Esophagus (tissue), 2 donors: ENCODE measurements at regions not wholly inside any gene's neighbourhood (a gene's known extent, or its start where the extent isn't known, plus 50 kb on each side); places are given as distances from the start of the nearest gene placed in this dataset.
A peak's percentile ranks its signal among the peaks of the same experiment; 100 is the strongest.

Experiments
- H3K27ac ChIP-seq, 2 donors: one replicate each; pipeline ENCODE4 v1.5.1; 2013; ENCODE audit warnings: low read depth in 2 of 2, mild to moderate bottlenecking in 2 of 2, inconsistent platforms in 1 of 2, low read length in 1 of 2, moderate library complexity in 1 of 2
- H3K27me3 ChIP-seq, 2 donors: one replicate each; pipeline ENCODE4 v1.6.1; 2013; ENCODE audit warnings: low read length in 2 of 2, control low read depth in 1 of 2, mild to moderate bottlenecking in 1 of 2; ENCODE audit not compliant: insufficient read depth in 2 of 2, control insufficient read depth in 1 of 2
- H3K36me3 ChIP-seq, 2 donors: one replicate each; pipeline ENCODE4 v1.6.1; 2013; ENCODE audit warnings: low read length in 1 of 2; ENCODE audit not compliant: control insufficient read depth in 2 of 2, insufficient read depth in 2 of 2
- H3K4me1 ChIP-seq, 2 donors: one replicate each; pipeline ENCODE4 v1.6.1; 2013; ENCODE audit warnings: low read length in 1 of 2; ENCODE audit not compliant: control insufficient read depth in 2 of 2, insufficient read depth in 2 of 2
- H3K4me3 ChIP-seq, 2 donors: one replicate each; pipeline ENCODE4 v1.5.1; 2013; ENCODE audit warnings: low read length in 2 of 2, mild to moderate bottlenecking in 2 of 2, low read depth in 1 of 2, moderate library complexity in 1 of 2
- H3K9me3 ChIP-seq, 2 donors: one replicate each; pipeline ENCODE4 v1.6.1; 2013; ENCODE audit warnings: mild to moderate bottlenecking in 2 of 2, low read depth in 1 of 2, low read length in 1 of 2, moderate library complexity in 1 of 2; ENCODE audit not compliant: control insufficient read depth in 2 of 2, insufficient read depth in 1 of 2
- WGBS, 2 donors: extraction: QIAGEN DNeasy Blood & Tissue Kit; methylation state at CpG; one replicate each; pipeline ENCODE4 v1.1.7; 2013; 5-methylcytosine and 5-hydroxymethylcytosine counted together
- donor health status: healthy with polysubstance abuse.
- donor health status: Bipolar disorder and iron deficiency.

- Histone ChIP-seq H3K9me3 (no peaks in the 10 kb centered on the region), H3K36me3 (no peaks in the 10 kb centered on the region), H3K27ac (peak overlapping the region in 1 of 2 donors; percentile 26), H3K4me1 (peaks cover 0 to 4% of the 10 kb centered on the region in 2 donors), H3K4me3 (no peak overlapping the region), H3K27me3 (no peaks in the 10 kb centered on the region)
- 61 to 66% methylated on average over 5 of the region's 5 CpGs for WGBS, 2 donors
These were observed 118.5 kb upstream of the ARHGAP20 start for GRCh38 chr11:110830747-110831146.

DNA sequence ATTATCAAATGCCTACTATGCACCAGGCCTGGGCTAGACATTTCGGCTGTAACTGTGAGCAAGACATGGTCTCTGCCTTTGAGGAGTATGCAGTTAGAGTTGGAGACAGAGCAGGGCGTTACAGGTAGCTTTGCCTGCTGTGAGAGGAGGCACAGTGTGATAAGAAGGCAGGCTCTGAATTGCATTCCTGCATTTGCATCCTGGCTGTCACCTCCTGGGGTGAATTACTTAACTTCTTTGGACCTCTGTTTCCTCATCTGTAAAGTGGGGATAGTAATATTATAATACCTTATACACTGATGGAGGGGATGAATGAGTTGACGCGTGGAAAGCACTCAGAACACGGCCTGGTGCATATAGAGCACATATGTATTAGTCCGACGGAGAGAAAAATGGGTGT is 118.1 kb upstream of the ARHGAP20 start:
- WGBS, 2 donors = 85 to 95% methylated on average over 7 of the region's 7 CpGs
- no peak overlapping the region for H3K4me3 ChIP-seq
- H3K4me1 ChIP-seq = peaks cover 0 to 4% of the 10 kb centered on the region in 2 donors
- H3K9me3 ChIP-seq = no peaks in the 10 kb centered on the region
- no peaks in the 10 kb centered on the region for H3K27me3 ChIP-seq
- H3K27ac ChIP-seq = no peak overlapping the region
- no peaks in the 10 kb centered on the region for H3K36me3 ChIP-seq

GRCh38 chr11:110829873-110830272 is 117.6 kb upstream of the ARHGAP20 start:
- H3K9me3 ChIP-seq = no peaks in the 10 kb centered on the region
- no peak overlapping the region for H3K27ac ChIP-seq
- no peak overlapping the region for H3K4me3 ChIP-seq
- H3K4me1 ChIP-seq = peaks cover 0 to 4% of the 10 kb centered on the region in 2 donors
- H3K27me3 ChIP-seq = no peaks in the 10 kb centered on the region
- H3K36me3 ChIP-seq = no peaks in the 10 kb centered on the region

- Histone ChIP-seq H3K36me3 (no peaks in the 10 kb centered on the region), H3K27me3 (no peaks in the 10 kb centered on the region)
- WGBS, 2 donors = 32% methylated on average over 1 of the region's 1 CpG
These were observed 115.8 kb upstream of the ARHGAP20 start for GRCh38 chr11:110828086-110828485.

GRCh38 chr11:110827276-110827675 is 115.0 kb upstream of the ARHGAP20 start:
- Histone ChIP-seq H3K36me3 (no peaks in the 10 kb centered on the region), H3K4me3 (no peak overlapping the region), H3K27me3 (no peaks in the 10 kb centered on the region), H3K4me1 (peaks cover 0 to 4% of the 10 kb centered on the region in 2 donors), H3K9me3 (no peaks in the 10 kb centered on the region), H3K27ac (no peak overlapping the region)
- 83 to 84% methylated on average over 1 of the region's 1 CpG for WGBS, 2 donors

More at GRCh38 chr11:110828086-110828485, 115.8 kb upstream of the ARHGAP20 start:
- Histone ChIP-seq H3K27ac (no peak overlapping the region), H3K4me3 (no peak overlapping the region), H3K9me3 (no peaks in the 10 kb centered on the region), H3K4me1 (peaks cover 0 to 4% of the 10 kb centered on the region in 2 donors)

- H3K9me3 ChIP-seq = no peaks in the 10 kb centered on the region
- WGBS, 2 donors = 79 to 81% methylated on average over 3 of the region's 3 CpGs
These were observed 112.8 kb upstream of the ARHGAP20 start for GRCh38 chr11:110824912-110825620.

DNA sequence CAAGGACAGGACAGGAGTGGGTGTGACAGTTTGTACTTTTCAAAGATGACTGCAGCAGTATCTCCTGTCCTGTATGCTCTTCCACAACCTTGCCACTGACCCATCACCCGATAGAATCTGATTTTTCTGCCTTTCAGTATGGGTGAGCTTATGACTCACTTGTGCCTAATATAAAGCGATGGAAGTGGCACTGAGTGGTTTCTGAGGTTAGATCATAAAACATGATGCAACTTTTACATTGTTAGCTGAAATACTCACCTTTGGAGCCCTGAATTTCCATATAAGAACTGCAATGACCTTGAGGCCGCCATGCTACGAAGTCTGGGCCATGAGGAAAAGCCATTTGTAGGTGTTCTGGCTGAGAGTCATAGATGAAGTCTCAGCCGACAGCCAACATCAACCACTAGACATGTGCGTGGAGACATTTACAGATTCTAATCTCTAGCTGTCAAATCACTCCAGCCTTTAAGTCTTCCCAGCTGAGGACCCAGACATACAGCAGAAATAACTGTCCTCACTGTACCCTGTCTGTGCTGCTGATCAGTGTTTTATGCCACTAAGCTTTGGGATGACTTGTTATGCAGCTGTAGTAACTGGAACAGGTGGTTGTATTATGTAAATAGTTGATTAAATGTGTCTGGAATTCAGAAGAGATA is 105.9 kb upstream of the ARHGAP20 start:
- Histone ChIP-seq H3K27ac (no peak overlapping the region), H3K9me3 (no peaks in the 10 kb centered on the region), H3K4me1 (no peaks in the 10 kb centered on the region), H3K4me3 (no peak overlapping the region), H3K36me3 (no peaks in the 10 kb centered on the region), H3K27me3 (no peaks in the 10 kb centered on the region)
- 73 to 83% methylated on average over 6 of the region's 6 CpGs for WGBS, 2 donors

More at GRCh38 chr11:110824912-110825620, 112.8 kb upstream of the ARHGAP20 start:
- Histone ChIP-seq H3K27ac (no peak overlapping the region), H3K27me3 (no peaks in the 10 kb centered on the region), H3K4me3 (no peak overlapping the region), H3K4me1 (no peaks in the 10 kb centered on the region), H3K36me3 (no peaks in the 10 kb centered on the region)

DNA sequence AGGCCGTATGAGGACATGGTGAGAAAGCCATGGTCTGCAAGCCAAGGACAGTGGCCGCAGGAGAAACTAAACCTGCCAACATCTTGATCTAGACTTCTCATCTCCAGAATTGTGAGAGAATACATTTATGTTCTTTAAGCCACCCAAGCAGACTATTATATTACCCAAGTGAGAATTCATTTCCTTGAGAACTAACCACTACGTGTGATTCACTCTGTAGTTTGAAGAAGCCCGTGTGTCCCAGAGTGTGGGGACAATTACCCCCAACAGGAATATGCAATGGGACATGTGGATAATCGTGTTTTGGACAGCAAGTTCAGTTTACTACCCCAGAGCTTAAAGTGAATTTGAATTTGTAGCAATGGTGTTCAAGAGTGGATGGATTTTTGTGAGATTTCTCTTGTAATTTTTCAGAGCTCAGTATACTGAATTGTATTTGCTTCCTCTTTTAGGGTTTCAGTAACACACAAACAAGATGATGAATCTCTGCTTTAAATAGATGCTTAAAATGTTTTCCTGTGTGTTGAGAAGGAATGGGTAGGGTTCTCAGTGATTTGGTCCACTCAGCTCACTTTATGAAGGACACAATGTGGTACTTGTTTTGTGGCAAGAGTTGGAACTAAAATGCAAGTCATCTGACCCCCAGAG is 100.0 kb upstream of the ARHGAP20 start:
- Histone ChIP-seq H3K36me3 (no peaks in the 10 kb centered on the region), H3K27me3 (no peaks in the 10 kb centered on the region), H3K9me3 (no peaks in the 10 kb centered on the region), H3K4me3 (no peak overlapping the region), H3K4me1 (no peaks in the 10 kb centered on the region), H3K27ac (no peak overlapping the region)
- WGBS, 2 donors = 79 to 89% methylated on average over 5 of the region's 5 CpGs

- Histone ChIP-seq H3K36me3 (no peaks in the 10 kb centered on the region), H3K9me3 (no peaks in the 10 kb centered on the region)
- 74 to 82% methylated on average over 6 of the region's 6 CpGs for WGBS, 2 donors
These were observed 97.4 kb upstream of the ARHGAP20 start for GRCh38 chr11:110809417-110810199.

More at GRCh38 chr11:110809417-110810199, 97.4 kb upstream of the ARHGAP20 start:
- Histone ChIP-seq H3K27me3 (no peaks in the 10 kb centered on the region), H3K4me3 (no peak overlapping the region), H3K27ac (no peak overlapping the region), H3K4me1 (no peaks in the 10 kb centered on the region)
